Lower leg skin (tissue), 3 donors: ENCODE measurements at regions not wholly inside any gene's neighbourhood (a gene's known extent, or its start where the extent isn't known, plus 50 kb on each side); places are given as distances from the start of the nearest gene placed in this dataset.

Experiments
- POLR2A ChIP-seq, 2 donors: fragments of 450-650 bp; IDR thresholded peaks; one replicate each; pipeline ENCODE4 v1.6.1; 2016 to 2017; ENCODE audit warnings: antibody characterized with exemption in 2 of 2, mild to moderate bottlenecking in 1 of 2, moderate library complexity in 1 of 2
- TF ChIP-seq, protein P1 (sequence below), 3 donors: fragments of 450-650 bp; IDR thresholded peaks; one replicate each; pipeline ENCODE4 v1.5.1; 2016; ENCODE audit warnings: antibody characterized with exemption in 3 of 3, mild to moderate bottlenecking in 3 of 3, moderate library complexity in 2 of 3

DNA sequence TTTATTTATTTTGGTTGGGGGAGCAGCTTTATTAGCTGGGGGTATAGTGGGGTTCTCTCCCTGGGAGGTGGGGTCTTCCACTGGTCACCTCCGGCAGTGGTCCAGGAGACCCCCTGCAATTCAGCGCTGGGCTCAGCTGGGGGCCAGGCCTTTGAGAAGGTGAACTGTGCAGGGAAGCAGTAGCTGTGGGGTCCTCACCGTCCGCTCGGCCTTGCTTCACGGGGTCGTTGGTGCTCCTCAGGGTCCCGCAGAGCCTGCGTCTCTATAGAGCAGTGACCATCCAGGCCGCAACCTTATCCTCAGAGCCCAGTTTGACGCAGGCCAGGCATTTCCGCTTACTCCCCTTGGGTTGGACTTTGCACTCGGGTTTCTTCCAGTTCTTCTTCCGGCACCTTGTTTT lies 1954.7 kb downstream of the TP53TG3F start:
- no peak for TF ChIP-seq POLR2A (IDR thresholded peaks at IDR 0.05)
- TF ChIP-seq, protein P1, sequence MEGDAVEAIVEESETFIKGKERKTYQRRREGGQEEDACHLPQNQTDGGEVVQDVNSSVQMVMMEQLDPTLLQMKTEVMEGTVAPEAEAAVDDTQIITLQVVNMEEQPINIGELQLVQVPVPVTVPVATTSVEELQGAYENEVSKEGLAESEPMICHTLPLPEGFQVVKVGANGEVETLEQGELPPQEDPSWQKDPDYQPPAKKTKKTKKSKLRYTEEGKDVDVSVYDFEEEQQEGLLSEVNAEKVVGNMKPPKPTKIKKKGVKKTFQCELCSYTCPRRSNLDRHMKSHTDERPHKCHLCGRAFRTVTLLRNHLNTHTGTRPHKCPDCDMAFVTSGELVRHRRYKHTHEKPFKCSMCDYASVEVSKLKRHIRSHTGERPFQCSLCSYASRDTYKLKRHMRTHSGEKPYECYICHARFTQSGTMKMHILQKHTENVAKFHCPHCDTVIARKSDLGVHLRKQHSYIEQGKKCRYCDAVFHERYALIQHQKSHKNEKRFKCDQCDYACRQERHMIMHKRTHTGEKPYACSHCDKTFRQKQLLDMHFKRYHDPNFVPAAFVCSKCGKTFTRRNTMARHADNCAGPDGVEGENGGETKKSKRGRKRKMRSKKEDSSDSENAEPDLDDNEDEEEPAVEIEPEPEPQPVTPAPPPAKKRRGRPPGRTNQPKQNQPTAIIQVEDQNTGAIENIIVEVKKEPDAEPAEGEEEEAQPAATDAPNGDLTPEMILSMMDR (IDR thresholded peaks at IDR 0.05): no peak
